ENCODE measurements at regions not wholly inside any gene's neighbourhood (a gene's known extent, or its start where the extent isn't known, plus 50 kb on each side); places are given as distances from the start of the nearest gene placed in this dataset.

GRCh38 chr5:173823721-173824567 lies 64.2 kb upstream of the CPEB4 start (continued):
- TF ChIP-seq HNF1A (IDR thresholded peaks at IDR 0.05; ENCODE audit: low read depth) (peak; percentile 93), HNF1A (CRISPR knock-in tag; IDR thresholded peaks at IDR 0.05; ENCODE audit: borderline replicate concordance) (peak; percentile 94), PRDM4 (CRISPR knock-in tag; IDR thresholded peaks at IDR 0.05; ENCODE audit: borderline replicate concordance) (no peak), ZNF782 (CRISPR knock-in tag; IDR thresholded peaks at IDR 0.05; ENCODE audit: borderline replicate concordance) (no peak; the same call in 1 of the 2 replicates), ZNF275 (CRISPR knock-in tag; IDR thresholded peaks at IDR 0.05; ENCODE audit: borderline replicate concordance) (peak; percentile 85; the same call in 1 of the 2 replicates), BATF2 (CRISPR knock-in tag; IDR thresholded peaks at IDR 0.05) (no peak), ARID2 (CRISPR knock-in tag; IDR thresholded peaks at IDR 0.05; ENCODE audit: borderline replicate concordance) (peak; percentile 68; the same call in 1 of the 2 replicates), KDM5B (CRISPR knock-in tag; IDR thresholded peaks at IDR 0.05; ENCODE audit: borderline replicate concordance) (peak; percentile 76; the same call in 1 of the 2 replicates), ZNF143 (CRISPR knock-in tag; IDR thresholded peaks at IDR 0.05) (peak; percentile 45; the same call in 1 of the 2 replicates), ZNF362 (CRISPR knock-in tag; IDR thresholded peaks at IDR 0.05; ENCODE audit: borderline replicate concordance) (peak; percentile 71; the same call in 1 of the 2 replicates), SAFB2 (CRISPR knock-in tag; IDR thresholded peaks at IDR 0.05; ENCODE audit: borderline replicate concordance, low read depth) (0 out of 2 replicates have a peak, but pooled peaks have one; percentile 26), DMAP1 (CRISPR knock-in tag; IDR thresholded peaks at IDR 0.05) (peak; percentile 53; the same call in 1 of the 2 replicates), SIN3B (IDR thresholded peaks at IDR 0.05; ENCODE audit: low read length) (no peak), ZNF20 (CRISPR knock-in tag; IDR thresholded peaks at IDR 0.05) (no peak), TFAP4 (IDR thresholded peaks at IDR 0.05; ENCODE audit: borderline replicate concordance, low read depth) (peak; percentile 95)

All from HepG2 (cell line).